ENCODE measurements at regions not wholly inside any gene's neighbourhood (a gene's known extent, or its start where the extent isn't known, plus 50 kb on each side); places are given as distances from the start of the nearest gene placed in this dataset.

GRCh38 chr13:48181482-48182145 lies 51.4 kb upstream of the ITM2B start:
- DNase-seq (ENCODE audit: low read depth in 1 of 2, low spot score in 1 of 2) = no peak

GRCh38 chr13:48178126-48178525 lies 54.9 kb upstream of the ITM2B start:
- DNase-seq (ENCODE audit: low read depth in 1 of 2, low spot score in 1 of 2) = no peak

GRCh38 chr13:48176781-48177180 lies 56.2 kb upstream of the ITM2B start:
- DNase-seq (ENCODE audit: low read depth in 1 of 2, low spot score in 1 of 2) = no peak

GRCh38 chr13:48175185-48175584 lies 57.8 kb upstream of the ITM2B start:
- no peak for DNase-seq (ENCODE audit: low read depth in 1 of 2, low spot score in 1 of 2)

GRCh38 chr13:48167866-48168265 lies 65.1 kb upstream of the ITM2B start:
- no peak for DNase-seq (ENCODE audit: low read depth in 1 of 2, low spot score in 1 of 2)

GRCh38 chr13:48165727-48166126 lies 67.3 kb upstream of the ITM2B start:
- no peak for DNase-seq (ENCODE audit: low read depth in 1 of 2, low spot score in 1 of 2)

GRCh38 chr13:48165063-48165462 lies 67.9 kb upstream of the ITM2B start:
- no peak for DNase-seq (ENCODE audit: low read depth in 1 of 2, low spot score in 1 of 2)

GRCh38 chr13:48163061-48163460 lies 68.2 kb upstream of the MED4 start:
- no peak for DNase-seq (ENCODE audit: low read depth in 1 of 2, low spot score in 1 of 2)

- DNase-seq (ENCODE audit: low read depth in 1 of 2, low spot score in 1 of 2) = no peak
These were observed 67.3 kb upstream of the MED4 start for GRCh38 chr13:48162217-48162616.

- no peak for DNase-seq (ENCODE audit: low read depth in 1 of 2, low spot score in 1 of 2)
These were observed 66.8 kb upstream of the MED4 start for GRCh38 chr13:48161530-48162179.

- no peak for DNase-seq (ENCODE audit: low read depth in 1 of 2, low spot score in 1 of 2)
These were observed 65.8 kb upstream of the MED4 start for GRCh38 chr13:48160606-48161278.

- no peak for DNase-seq (ENCODE audit: low read depth in 1 of 2, low spot score in 1 of 2)
These were observed 64.9 kb upstream of the MED4 start for GRCh38 chr13:48159826-48160225.

GRCh38 chr13:48159401-48159800 lies 64.5 kb upstream of the MED4 start:
- DNase-seq (ENCODE audit: low read depth in 1 of 2, low spot score in 1 of 2) = no peak

- DNase-seq (ENCODE audit: low read depth in 1 of 2, low spot score in 1 of 2) = no peak
These were observed 64.0 kb upstream of the MED4 start for GRCh38 chr13:48158915-48159314.

GRCh38 chr13:48158290-48158689 lies 63.4 kb upstream of the MED4 start:
- DNase-seq (ENCODE audit: low read depth in 1 of 2, low spot score in 1 of 2) = no peak

GRCh38 chr13:48156466-48156865 lies 61.6 kb upstream of the MED4 start:
- DNase-seq (ENCODE audit: low read depth in 1 of 2, low spot score in 1 of 2) = peak; percentile 43 to 70

- DNase-seq (ENCODE audit: low read depth in 1 of 2, low spot score in 1 of 2) = no peak
These were observed 60.9 kb upstream of the MED4 start for GRCh38 chr13:48155848-48156247.

- no peak for DNase-seq (ENCODE audit: low read depth in 1 of 2, low spot score in 1 of 2)
These were observed 59.8 kb upstream of the MED4 start for GRCh38 chr13:48154671-48155070.

GRCh38 chr13:48153186-48153585 lies 58.3 kb upstream of the MED4 start:
- DNase-seq (ENCODE audit: low read depth in 1 of 2, low spot score in 1 of 2) = no peak

- no peak for DNase-seq (ENCODE audit: low read depth in 1 of 2, low spot score in 1 of 2)
These were observed 56.7 kb upstream of the MED4 start for GRCh38 chr13:48151363-48152161.

GRCh38 chr13:48148454-48148853 lies 53.5 kb upstream of the MED4 start:
- no peak for DNase-seq (ENCODE audit: low read depth in 1 of 2, low spot score in 1 of 2)

- no peak for DNase-seq (ENCODE audit: low read depth in 1 of 2, low spot score in 1 of 2)
These were observed 51.7 kb upstream of the MED4 start for GRCh38 chr13:48146636-48147035.
